WTC11 (cell line): ENCODE measurements at regions not wholly inside any gene's neighbourhood (a gene's known extent, or its start where the extent isn't known, plus 50 kb on each side); places are given as distances from the start of the nearest gene placed in this dataset.

ENCODE experiments used
- ATAC-seq: fragments of 200-7000 bp; cut with Tn5 transposase; 2 replicates; pipeline ENCODE4 v1.10.0; 2021; ENCODE audit warnings: mild to moderate bottlenecking, moderate library complexity
- CTCF ChIA-PET: fragments of 300-600 bp; sonication (Branson Sonifier 250); formaldehyde crosslinking; loops from one replicate; lab custom pipeline; 2021; ENCODE audit warnings: antibody characterized with exemption; lab: Charles Lee
- POLR2A ChIA-PET: fragments of 350-600 bp; sonication (Branson Sonifier 250); formaldehyde crosslinking; loops from one replicate; lab custom pipeline; 2021; ENCODE audit warnings: antibody characterized with exemption; lab: Charles Lee
- DNase-seq: peaks from one replicate; pipeline ENCODE4 v3.0.0; 2021; ENCODE audit warnings: low spot score
- H3K27ac Mint-ChIP-seq: 2 replicates; pipeline ENCODE4 v1.8.0; 2021; ENCODE audit warnings: mixed read lengths
- H3K27me3 Mint-ChIP-seq: 2 replicates; pipeline ENCODE4 v1.8.0; 2021; ENCODE audit warnings: low read depth, mild to moderate bottlenecking, moderate library complexity, mixed read lengths
- H3K36me3 Mint-ChIP-seq: 2 replicates; pipeline ENCODE4 v1.8.0; 2021; ENCODE audit warnings: mixed read lengths
- H3K4me1 Mint-ChIP-seq: 2 replicates; pipeline ENCODE4 v1.8.0; 2022; ENCODE audit warnings: mixed read lengths
- H3K4me3 Mint-ChIP-seq: 2 replicates; pipeline ENCODE4 v1.8.0; 2021; ENCODE audit warnings: mild to moderate bottlenecking, moderate library complexity, mixed read lengths
- H3K9me3 Mint-ChIP-seq: 2 replicates; pipeline ENCODE4 v1.8.0; 2021; ENCODE audit warnings: mixed read lengths
- E2F4 ChIP-seq: sonication (generic); formaldehyde crosslinking; IDR thresholded peaks from 2 replicates; pipeline ENCODE4 v1.8.1; 2022; ENCODE audit warnings: low read depth, mild to moderate bottlenecking, moderate library complexity, missing genetic modification reagents, borderline replicate concordance
- E2F5 ChIP-seq: sonication (generic); formaldehyde crosslinking; IDR thresholded peaks from 2 replicates; pipeline ENCODE4 v1.8.1; 2022; ENCODE audit warnings: mild to moderate bottlenecking, moderate library complexity, missing genetic modification reagents
- ELF4 ChIP-seq: sonication (generic); formaldehyde crosslinking; IDR thresholded peaks from 2 replicates; pipeline ENCODE4 v1.8.1; 2022; ENCODE audit warnings: low read depth, mild to moderate bottlenecking, moderate library complexity, missing genetic modification reagents
- FOXP1 ChIP-seq: sonication (generic); formaldehyde crosslinking; IDR thresholded peaks from 2 replicates; pipeline ENCODE4 v1.8.0; 2022; ENCODE audit warnings: missing genetic modification reagents, mild to moderate bottlenecking, moderate library complexity, borderline replicate concordance
- GTF2I ChIP-seq: fragments of 250-450 bp; sonication (Bioruptor Pico); conservative IDR thresholded peaks from 2 replicates; pipeline ENCODE4 v1.4.0; 2021; ENCODE audit warnings: mild to moderate bottlenecking
- HMGA2 ChIP-seq: fragments of 250-450 bp; sonication (Bioruptor Pico); IDR thresholded peaks from 2 replicates; pipeline ENCODE4 v1.4.0; 2021; ENCODE audit warnings: mild to moderate bottlenecking, moderate library complexity
- NFATC4 ChIP-seq: fragments of 250-450 bp; sonication (Bioruptor Pico); IDR thresholded peaks from 2 replicates; pipeline ENCODE4 v1.9.0; 2021; ENCODE audit warnings: mild to moderate bottlenecking
- NR1H2 ChIP-seq: sonication (generic); formaldehyde crosslinking; IDR thresholded peaks from 2 replicates; pipeline ENCODE4 v1.9.0; 2021; ENCODE audit warnings: mild to moderate bottlenecking, moderate library complexity, missing genetic modification reagents
- PRRX2 ChIP-seq: fragments of 250-450 bp; sonication (Bioruptor Pico); IDR thresholded peaks from 2 replicates; pipeline ENCODE4 v1.8.0; 2021; ENCODE audit warnings: mild to moderate bottlenecking
- RELA ChIP-seq: sonication (generic); formaldehyde crosslinking; IDR thresholded peaks from 2 replicates; pipeline ENCODE4 v1.8.1; 2022; ENCODE audit warnings: missing genetic modification reagents, mild to moderate bottlenecking, borderline replicate concordance
- TCF7 ChIP-seq: sonication (generic); formaldehyde crosslinking; IDR thresholded peaks from 2 replicates; pipeline ENCODE4 v1.8.0; 2022; ENCODE audit warnings: mild to moderate bottlenecking, low read depth, missing genetic modification reagents, moderate library complexity
- ZNF425 ChIP-seq: fragments of 250-450 bp; sonication (Bioruptor Pico); conservative IDR thresholded peaks from 2 replicates; pipeline ENCODE4 v1.9.0; 2021; ENCODE audit warnings: mild to moderate bottlenecking
- ZNF671 ChIP-seq: fragments of 250-450 bp; sonication (Bioruptor Pico); IDR thresholded peaks from 2 replicates; pipeline ENCODE4 v1.8.0; 2021; ENCODE audit warnings: mild to moderate bottlenecking
- TF ChIP-seq, protein P1 (sequence below): sonication (generic); formaldehyde crosslinking; IDR thresholded peaks from 2 replicates; pipeline ENCODE4 v1.8.1; 2022; ENCODE audit warnings: missing genetic modification reagents, borderline replicate concordance
- TF ChIP-seq, protein P2 (sequence below): fragments of 250-450 bp; sonication (Bioruptor Pico); IDR thresholded peaks from 2 replicates; pipeline ENCODE4 v2.1.2; 2022; ENCODE audit warnings: mild to moderate bottlenecking, moderate library complexity
- TF ChIP-seq, protein P3 (sequence below): sonication (generic); formaldehyde crosslinking; IDR thresholded peaks from 2 replicates; pipeline ENCODE4 v1.8.1; 2022; ENCODE audit warnings: low read depth, missing genetic modification reagents, borderline replicate concordance

DNA sequence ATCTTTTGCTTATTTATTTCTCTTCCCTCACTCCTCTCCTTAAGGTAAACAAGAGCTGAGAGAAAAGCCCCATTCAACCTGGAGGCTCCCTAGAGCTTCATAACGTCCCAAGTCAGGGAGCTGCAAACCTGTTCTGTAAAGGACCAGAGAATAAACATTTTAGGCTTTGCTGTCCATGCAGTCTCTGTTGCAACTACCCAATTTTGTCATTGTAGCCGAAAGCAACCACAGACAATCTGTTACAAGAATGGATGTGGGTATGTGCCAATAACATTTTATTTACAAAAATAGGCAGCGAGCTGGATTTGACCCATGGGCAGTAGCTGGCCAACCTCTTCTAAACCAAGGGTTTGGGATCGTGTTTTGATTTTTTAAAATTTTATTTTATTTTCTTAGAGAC, 71.3 kb upstream of the TBL1X start:
- H3K27me3 Mint-ChIP-seq = no peaks in the 10 kb centered on the region
- POLR2A ChIA-PET = no interaction called here
- no peak overlapping the region for H3K4me3 Mint-ChIP-seq
- no peaks in the 10 kb centered on the region for H3K4me1 Mint-ChIP-seq
- ATAC-seq = no peak
- DNase-seq = no peak
- TF ChIP-seq NR1H2 (CRISPR knock-in tag) = no peak
- no peak for TF ChIP-seq ZNF425 (CRISPR knock-in tag)
- no peak for TF ChIP-seq PRRX2 (CRISPR knock-in tag)
- TF ChIP-seq, protein P1, sequence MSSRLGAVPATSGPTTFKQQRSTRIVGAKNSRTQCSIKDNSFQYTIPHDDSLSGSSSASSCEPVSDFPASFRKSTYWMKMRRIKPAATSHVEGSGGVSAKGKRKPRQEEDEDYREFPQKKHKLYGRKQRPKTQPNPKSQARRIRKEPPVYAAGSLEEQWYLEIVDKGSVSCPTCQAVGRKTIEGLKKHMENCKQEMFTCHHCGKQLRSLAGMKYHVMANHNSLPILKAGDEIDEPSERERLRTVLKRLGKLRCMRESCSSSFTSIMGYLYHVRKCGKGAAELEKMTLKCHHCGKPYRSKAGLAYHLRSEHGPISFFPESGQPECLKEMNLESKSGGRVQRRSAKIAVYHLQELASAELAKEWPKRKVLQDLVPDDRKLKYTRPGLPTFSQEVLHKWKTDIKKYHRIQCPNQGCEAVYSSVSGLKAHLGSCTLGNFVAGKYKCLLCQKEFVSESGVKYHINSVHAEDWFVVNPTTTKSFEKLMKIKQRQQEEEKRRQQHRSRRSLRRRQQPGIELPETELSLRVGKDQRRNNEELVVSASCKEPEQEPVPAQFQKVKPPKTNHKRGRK (CRISPR knock-in tag) = no peak
- TF ChIP-seq E2F5 = no peak
- no peak for TF ChIP-seq E2F4 (CRISPR knock-in tag)
- TF ChIP-seq FOXP1 (CRISPR knock-in tag) = no peak
- TF ChIP-seq GTF2I (CRISPR knock-in tag) = no peak
- TF ChIP-seq TCF7 (CRISPR knock-in tag) = no peak
- no peak for TF ChIP-seq RELA (CRISPR knock-in tag)
- TF ChIP-seq, protein P2, sequence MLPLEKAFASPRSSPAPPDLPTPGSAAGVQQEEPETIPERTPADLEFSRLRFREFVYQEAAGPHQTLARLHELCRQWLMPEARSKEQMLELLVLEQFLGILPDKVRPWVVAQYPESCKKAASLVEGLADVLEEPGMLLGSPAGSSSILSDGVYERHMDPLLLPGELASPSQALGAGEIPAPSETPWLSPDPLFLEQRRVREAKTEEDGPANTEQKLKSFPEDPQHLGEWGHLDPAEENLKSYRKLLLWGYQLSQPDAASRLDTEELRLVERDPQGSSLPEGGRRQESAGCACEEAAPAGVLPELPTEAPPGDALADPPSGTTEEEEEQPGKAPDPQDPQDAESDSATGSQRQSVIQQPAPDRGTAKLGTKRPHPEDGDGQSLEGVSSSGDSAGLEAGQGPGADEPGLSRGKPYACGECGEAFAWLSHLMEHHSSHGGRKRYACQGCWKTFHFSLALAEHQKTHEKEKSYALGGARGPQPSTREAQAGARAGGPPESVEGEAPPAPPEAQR (CRISPR knock-in tag) = no peak
- no peak for TF ChIP-seq NFATC4
- no peak for TF ChIP-seq HMGA2 (CRISPR knock-in tag)
- no peak for TF ChIP-seq ZNF671 (CRISPR knock-in tag)
- no peak for TF ChIP-seq ELF4 (CRISPR knock-in tag)
- TF ChIP-seq, protein P3, sequence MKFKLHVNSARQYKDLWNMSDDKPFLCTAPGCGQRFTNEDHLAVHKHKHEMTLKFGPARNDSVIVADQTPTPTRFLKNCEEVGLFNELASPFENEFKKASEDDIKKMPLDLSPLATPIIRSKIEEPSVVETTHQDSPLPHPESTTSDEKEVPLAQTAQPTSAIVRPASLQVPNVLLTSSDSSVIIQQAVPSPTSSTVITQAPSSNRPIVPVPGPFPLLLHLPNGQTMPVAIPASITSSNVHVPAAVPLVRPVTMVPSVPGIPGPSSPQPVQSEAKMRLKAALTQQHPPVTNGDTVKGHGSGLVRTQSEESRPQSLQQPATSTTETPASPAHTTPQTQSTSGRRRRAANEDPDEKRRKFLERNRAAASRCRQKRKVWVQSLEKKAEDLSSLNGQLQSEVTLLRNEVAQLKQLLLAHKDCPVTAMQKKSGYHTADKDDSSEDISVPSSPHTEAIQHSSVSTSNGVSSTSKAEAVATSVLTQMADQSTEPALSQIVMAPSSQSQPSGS (CRISPR knock-in tag) = no peak
- no peaks in the 10 kb centered on the region for H3K36me3 Mint-ChIP-seq
- H3K27ac Mint-ChIP-seq = no peak overlapping the region
- H3K9me3 Mint-ChIP-seq = no peaks in the 10 kb centered on the region
- CTCF ChIA-PET = interaction anchor here (0.6 kb wide), 1 partner anchor 42 kb away, joined by 3 read pairs; no protein-coding TSS in a partner anchor

DNA sequence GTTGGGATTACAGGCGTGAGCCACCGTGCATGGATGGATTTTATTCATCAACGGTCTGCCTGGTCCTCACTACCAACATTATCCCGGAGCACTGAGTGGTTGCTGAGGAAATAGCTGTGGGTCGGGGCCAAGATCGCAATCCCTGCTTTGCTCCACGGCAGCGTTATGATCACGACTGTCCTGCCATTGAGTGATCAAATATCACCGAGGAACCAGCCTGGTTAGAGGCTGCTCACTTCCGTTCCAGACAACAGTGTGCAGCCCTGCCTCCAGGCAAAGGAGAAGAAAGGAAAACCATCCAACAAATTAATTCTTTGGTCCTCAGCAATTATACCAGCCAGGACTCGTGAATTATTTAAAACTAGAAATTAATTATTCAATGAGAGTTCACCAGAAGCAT, 70.6 kb upstream of the TBL1X start:
- TF ChIP-seq ZNF671 (CRISPR knock-in tag) = no peak
- no peaks in the 10 kb centered on the region for H3K27me3 Mint-ChIP-seq
- no peaks in the 10 kb centered on the region for H3K9me3 Mint-ChIP-seq
- ChIA-PET CTCF (no interaction called here), POLR2A (no interaction called here)
- H3K4me3 Mint-ChIP-seq = no peak overlapping the region
- ATAC-seq (no peak), DNase-seq (no peak)
- no peaks in the 10 kb centered on the region for H3K36me3 Mint-ChIP-seq
- no peaks in the 10 kb centered on the region for H3K4me1 Mint-ChIP-seq
- H3K27ac Mint-ChIP-seq = no peak overlapping the region
